MM.1S (cell line): ENCODE measurements at regions not wholly inside any gene's neighbourhood (a gene's known extent, or its start where the extent isn't known, plus 50 kb on each side); places are given as distances from the start of the nearest gene placed in this dataset.

ENCODE experiments used
- DNase-seq: peaks from one replicate; pipeline ENCODE4 v3.0.0-alpha.2; 2015
- H2AFZ ChIP-seq: fragments of 300-600 bp; sonication (generic); 2 replicates; pipeline ENCODE4 v1.6.0; 2016; ENCODE audit warnings: antibody characterized with exemption, low read length
- H3F3A ChIP-seq: fragments of 300-600 bp; sonication (generic); 2 replicates; pipeline ENCODE4 v1.6.1; 2016; ENCODE audit warnings: mild to moderate bottlenecking, antibody characterized with exemption, low read length, moderate library complexity, mixed read lengths; ENCODE audit not compliant: insufficient read depth
- H3K27ac ChIP-seq: fragments of 300-600 bp; sonication (generic); 2 replicates; pipeline ENCODE4 v1.5.1; 2016; ENCODE audit warnings: mild to moderate bottlenecking, low read length
- H3K27me3 ChIP-seq: fragments of 300-600 bp; sonication (generic); replicated peaks from 2 replicates; pipeline ENCODE4 v1.6.0; 2016; ENCODE audit warnings: low read length; ENCODE audit not compliant: insufficient read depth
- H3K36me3 ChIP-seq: fragments of 300-600 bp; sonication (generic); replicated peaks from 2 replicates; pipeline ENCODE4 v1.6.1; 2016; ENCODE audit warnings: mild to moderate bottlenecking, low read length, mixed read lengths; ENCODE audit not compliant: insufficient read depth
- H3K4me1 ChIP-seq: fragments of 300-600 bp; sonication (generic); 2 replicates; pipeline ENCODE4 v1.6.1; 2016; ENCODE audit warnings: low read length, mixed read lengths
- H3K4me2 ChIP-seq: fragments of 300-600 bp; sonication (generic); 2 replicates; pipeline ENCODE4 v1.6.0; 2016; ENCODE audit warnings: low read depth, low read length
- H3K4me3 ChIP-seq: fragments of 300-600 bp; sonication (generic); 2 replicates; pipeline ENCODE4 v1.5.1; 2016; ENCODE audit warnings: low read length, mixed read lengths
- H3K79me2 ChIP-seq: fragments of 300-600 bp; sonication (generic); 2 replicates; pipeline ENCODE4 v1.6.1; 2016; ENCODE audit warnings: mixed run types, low read length, mixed read lengths
- H3K9ac ChIP-seq: fragments of 300-600 bp; sonication (generic); 2 replicates; pipeline ENCODE4 v1.6.1; 2016; ENCODE audit warnings: low read length, mixed read lengths
- H3K9me2 ChIP-seq: fragments of 300-600 bp; sonication (generic); replicated peaks from 2 replicates; pipeline ENCODE4 v1.6.1; 2016; ENCODE audit warnings: mild to moderate bottlenecking, low read length, mixed read lengths; ENCODE audit not compliant: insufficient read depth
- H3K9me3 ChIP-seq: fragments of 300-600 bp; sonication (generic); replicated peaks from 2 replicates; pipeline ENCODE4 v1.6.1; 2016; ENCODE audit warnings: mild to moderate bottlenecking, low read length, mixed read lengths; ENCODE audit not compliant: insufficient read depth
- H4K20me1 ChIP-seq: fragments of 300-600 bp; sonication (generic); 2 replicates; pipeline ENCODE4 v1.6.1; 2016; ENCODE audit warnings: mild to moderate bottlenecking, low read length, moderate library complexity, mixed read lengths; ENCODE audit not compliant: insufficient read depth
- CTCF ChIP-seq: fragments of 300-600 bp; sonication (generic); IDR thresholded peaks from 2 replicates; pipeline ENCODE4 v1.5.1; 2016; ENCODE audit warnings: antibody characterized with exemption, low read length, mixed read lengths
- EZH2 ChIP-seq: fragments of 300-600 bp; sonication (generic); optimal IDR thresholded peaks from 2 replicates; pipeline ENCODE3; 2017; ENCODE audit warnings: low read depth, mild to moderate bottlenecking, antibody characterized with exemption, low read length, mixed read lengths
- EZH2phosphoT487 ChIP-seq: fragments of 300-600 bp; sonication (generic); IDR thresholded peaks from 2 replicates; pipeline ENCODE4 v1.6.1; 2018; ENCODE audit warnings: antibody characterized with exemption, low read length

DNA sequence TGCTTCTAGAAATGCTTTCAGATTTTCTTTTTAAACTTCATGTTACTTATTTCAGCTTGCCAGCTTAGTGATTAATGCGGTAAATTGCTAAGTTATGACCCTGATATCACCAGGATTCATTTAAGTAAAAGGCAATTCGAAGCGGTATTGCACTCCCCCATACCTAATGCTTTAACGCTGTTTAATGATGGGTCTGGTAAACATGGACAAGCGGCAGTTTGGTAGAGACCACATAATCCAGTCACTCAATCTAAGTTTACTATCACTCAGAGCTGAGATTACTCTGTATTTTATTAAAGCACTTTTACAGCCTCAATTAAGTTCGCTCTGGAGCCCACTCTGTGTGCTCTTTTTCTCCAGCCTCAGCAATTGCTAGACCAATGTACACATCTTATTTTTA, 118.2 kb upstream of the SCN7A start:
- H3K4me1 ChIP-seq: no peaks in the 10 kb centered on the region
- no peaks in the 10 kb centered on the region for H3K9me3 ChIP-seq
- no peak overlapping the region for H3K9ac ChIP-seq
- DNase-seq: no peak
- H3K79me2 ChIP-seq: no peaks in the 10 kb centered on the region
- H3F3A ChIP-seq: no peaks in the 10 kb centered on the region
- H3K4me2 ChIP-seq: no peak overlapping the region
- no peak overlapping the region for H3K27ac ChIP-seq
- no peak overlapping the region for H2AFZ ChIP-seq
- no peaks in the 10 kb centered on the region for H4K20me1 ChIP-seq
- TF ChIP-seq EZH2phosphoT487 (no peak), CTCF (no peak), EZH2 (no peak)
- no peaks in the 10 kb centered on the region for H3K9me2 ChIP-seq
- H3K27me3 ChIP-seq: no peaks in the 10 kb centered on the region
- no peak overlapping the region for H3K4me3 ChIP-seq
- no peaks in the 10 kb centered on the region for H3K36me3 ChIP-seq

GRCh38 chr2:166610913-166611305, 116.9 kb upstream of the SCN7A start:
- no peak for TF ChIP-seq CTCF
- no peak for DNase-seq
- Histone ChIP-seq H3K27me3 (no peaks in the 10 kb centered on the region), H3K4me3 (no peak overlapping the region), H3F3A (no peaks in the 10 kb centered on the region), H3K79me2 (no peaks in the 10 kb centered on the region), H2AFZ (no peak overlapping the region), H3K36me3 (no peaks in the 10 kb centered on the region), H3K9ac (no peak overlapping the region), H4K20me1 (no peaks in the 10 kb centered on the region), H3K9me3 (no peaks in the 10 kb centered on the region), H3K9me2 (no peaks in the 10 kb centered on the region), H3K4me2 (no peak overlapping the region), H3K27ac (no peak overlapping the region), H3K4me1 (no peaks in the 10 kb centered on the region)

DNA sequence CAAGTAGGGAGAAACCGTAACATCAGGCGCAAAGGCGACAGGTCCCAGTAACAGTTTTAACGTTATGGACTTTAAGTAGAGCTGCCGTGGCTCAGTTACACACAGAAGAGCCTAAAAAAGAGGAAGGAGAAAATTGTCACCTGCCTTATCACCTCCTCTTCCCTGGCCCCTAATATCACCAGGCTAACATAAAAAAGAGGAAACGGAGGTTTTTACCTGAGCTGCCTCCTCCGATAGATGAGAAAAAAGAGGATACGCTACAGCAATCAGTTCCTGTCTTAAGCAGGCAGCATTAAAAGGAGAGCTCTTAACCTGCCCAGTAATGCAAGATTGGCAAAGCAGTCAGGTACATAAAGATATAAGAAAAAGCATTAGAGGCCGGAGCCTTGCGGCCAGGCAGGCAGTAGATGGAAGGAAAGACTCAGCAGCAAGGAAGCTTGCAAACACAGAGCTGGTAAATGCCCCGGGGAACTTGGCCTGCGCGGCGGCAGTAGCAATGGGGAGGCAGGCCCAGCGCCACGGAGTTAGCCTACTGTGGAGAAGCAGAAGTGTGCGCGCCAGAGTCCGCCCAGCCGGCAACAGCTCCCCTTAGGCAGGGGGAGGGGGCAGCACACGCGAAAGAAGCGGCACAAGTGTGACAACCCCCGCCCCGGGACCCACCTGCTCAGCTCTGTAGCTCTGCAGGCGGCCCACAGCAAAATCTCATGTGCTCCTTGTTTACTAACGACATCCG, 116.3 kb upstream of the SCN7A start:
- H3K79me2 ChIP-seq: no peaks in the 10 kb centered on the region
- H3K27ac ChIP-seq: no peak overlapping the region
- H4K20me1 ChIP-seq: no peaks in the 10 kb centered on the region
- no peaks in the 10 kb centered on the region for H3K9me3 ChIP-seq
- no peak overlapping the region for H2AFZ ChIP-seq
- no peak overlapping the region for H3K9ac ChIP-seq
- H3K27me3 ChIP-seq: no peaks in the 10 kb centered on the region
- H3K4me2 ChIP-seq: no peak overlapping the region
- no peak overlapping the region for H3K4me3 ChIP-seq
- no peaks in the 10 kb centered on the region for H3F3A ChIP-seq
- H3K9me2 ChIP-seq: no peaks in the 10 kb centered on the region
- TF ChIP-seq EZH2phosphoT487 (no peak), EZH2 (no peak), CTCF (no peak)
- no peak for DNase-seq
- H3K36me3 ChIP-seq: no peaks in the 10 kb centered on the region
- H3K4me1 ChIP-seq: no peaks in the 10 kb centered on the region
